Gastroesophageal sphincter (tissue), 3 donors: ENCODE measurements at regions not wholly inside any gene's neighbourhood (a gene's known extent, or its start where the extent isn't known, plus 50 kb on each side); places are given as distances from the start of the nearest gene placed in this dataset.

ENCODE experiments used
- EP300 ChIP-seq: sonication (generic); formaldehyde crosslinking; IDR thresholded peaks from one replicate; pipeline ENCODE4 v1.6.1; 2017; ENCODE audit warnings: antibody characterized with exemption, mild to moderate bottlenecking
- POLR2AphosphoS5 ChIP-seq: sonication (generic); formaldehyde crosslinking; IDR thresholded peaks from one replicate; pipeline ENCODE4 v1.6.1; 2017; ENCODE audit warnings: antibody characterized with exemption
- TF ChIP-seq, protein P1 (sequence below), 4 experiments: fragments of 200-600 bp in 2 of 4; fragments of 450-650 bp in 2 of 4; sonication (generic) in 1 of 4; IDR thresholded peaks; one replicate each; pipeline ENCODE4 v1.5.1; 2017 to 2019; ENCODE audit warnings: antibody characterized with exemption in 4 of 4, mild to moderate bottlenecking in 2 of 4, moderate library complexity in 2 of 4

DNA sequence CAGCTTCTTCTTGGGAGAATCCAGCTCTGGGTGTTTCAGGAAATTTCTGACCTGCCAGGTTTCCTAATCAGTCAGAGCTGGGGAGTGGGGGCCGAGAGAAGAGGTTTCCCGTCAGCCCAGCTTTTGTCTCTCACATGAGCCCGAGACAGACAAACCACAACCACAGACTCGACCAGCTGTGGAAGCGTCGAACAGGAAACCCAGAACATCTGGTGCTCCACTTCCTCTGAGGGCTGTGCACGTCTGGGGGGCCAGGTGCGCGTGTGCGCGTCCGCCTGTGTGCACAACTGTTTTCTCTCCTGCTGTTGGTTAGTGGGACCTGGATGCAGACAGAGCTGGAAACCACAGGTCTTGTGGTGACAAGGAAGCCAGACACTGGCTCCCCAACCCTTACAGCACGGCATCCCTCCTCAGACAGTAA, 113.0 kb upstream of the SLC25A33 start:
- no peak for TF ChIP-seq POLR2AphosphoS5
- TF ChIP-seq, protein P1, sequence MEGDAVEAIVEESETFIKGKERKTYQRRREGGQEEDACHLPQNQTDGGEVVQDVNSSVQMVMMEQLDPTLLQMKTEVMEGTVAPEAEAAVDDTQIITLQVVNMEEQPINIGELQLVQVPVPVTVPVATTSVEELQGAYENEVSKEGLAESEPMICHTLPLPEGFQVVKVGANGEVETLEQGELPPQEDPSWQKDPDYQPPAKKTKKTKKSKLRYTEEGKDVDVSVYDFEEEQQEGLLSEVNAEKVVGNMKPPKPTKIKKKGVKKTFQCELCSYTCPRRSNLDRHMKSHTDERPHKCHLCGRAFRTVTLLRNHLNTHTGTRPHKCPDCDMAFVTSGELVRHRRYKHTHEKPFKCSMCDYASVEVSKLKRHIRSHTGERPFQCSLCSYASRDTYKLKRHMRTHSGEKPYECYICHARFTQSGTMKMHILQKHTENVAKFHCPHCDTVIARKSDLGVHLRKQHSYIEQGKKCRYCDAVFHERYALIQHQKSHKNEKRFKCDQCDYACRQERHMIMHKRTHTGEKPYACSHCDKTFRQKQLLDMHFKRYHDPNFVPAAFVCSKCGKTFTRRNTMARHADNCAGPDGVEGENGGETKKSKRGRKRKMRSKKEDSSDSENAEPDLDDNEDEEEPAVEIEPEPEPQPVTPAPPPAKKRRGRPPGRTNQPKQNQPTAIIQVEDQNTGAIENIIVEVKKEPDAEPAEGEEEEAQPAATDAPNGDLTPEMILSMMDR (IDR thresholded peaks at IDR 0.05), result no peak
- no peak for TF ChIP-seq EP300
